CD4-positive, alpha-beta memory T cell (primary cell): ENCODE measurements at regions not wholly inside any gene's neighbourhood (a gene's known extent, or its start where the extent isn't known, plus 50 kb on each side); places are given as distances from the start of the nearest gene placed in this dataset.

Experiments
- CTCF ChIA-PET: fragments of 350-600 bp; sonication (Branson Sonifier 250); formaldehyde crosslinking; loops from one replicate; lab custom pipeline; 2021; ENCODE audit warnings: inconsistent platforms; ENCODE audit not compliant: partially characterized antibody; lab: Charles Lee
- POLR2A ChIA-PET: fragments of 350-600 bp; sonication (Branson Sonifier 250); formaldehyde crosslinking; loops from one replicate; lab custom pipeline; 2021; ENCODE audit not compliant: partially characterized antibody; lab: Charles Lee
- DNase-seq, 5 donors: peaks; one replicate each; pipeline versions ENCODE4 v3.0.0 to v3.0.0-alpha.2; 2020 to 2022; ENCODE audit warnings: mixed read lengths in 1 of 5
- H3K27ac ChIP-seq: one replicate; pipeline ENCODE4 v1.7.0; 2013; ENCODE audit warnings: low read depth, low read length
- H3K27me3 ChIP-seq: 2 replicates; pipeline ENCODE4 v1.7.0; 2013; ENCODE audit warnings: mild to moderate bottlenecking, low read length, moderate library complexity; ENCODE audit not compliant: insufficient read depth
- H3K36me3 ChIP-seq: 2 replicates; pipeline ENCODE4 v1.7.0; 2013; ENCODE audit warnings: mild to moderate bottlenecking, low read length, moderate library complexity; ENCODE audit not compliant: insufficient read depth
- H3K4me1 ChIP-seq: 2 replicates; pipeline ENCODE4 v1.7.0; 2013; ENCODE audit warnings: mild to moderate bottlenecking, low read length, moderate library complexity; ENCODE audit not compliant: insufficient read depth
- H3K4me3 ChIP-seq, 2 donors: one replicate each; pipeline ENCODE4 v1.7.0; 2013; ENCODE audit warnings: low read length in 2 of 2, mild to moderate bottlenecking in 1 of 2
- H3K9me3 ChIP-seq, 2 donors: one replicate each; pipeline ENCODE4 v1.7.0; 2013; ENCODE audit warnings: low read length in 2 of 2, control low read depth in 1 of 2; ENCODE audit not compliant: control insufficient read depth in 1 of 2
- H3K27ac Mint-ChIP-seq, 7 donors: one replicate each; pipeline ENCODE4 v1.8.0; 2020 to 2021; ENCODE audit warnings: mixed read lengths in 7 of 7, mild to moderate bottlenecking in 6 of 7, inconsistent platforms in 3 of 7, moderate library complexity in 3 of 7
- H3K27me3 Mint-ChIP-seq, 2 donors: one replicate each; pipeline ENCODE4 v1.8.0; 2020 to 2021; ENCODE audit warnings: mixed read lengths in 2 of 2
- H3K36me3 Mint-ChIP-seq, 2 donors: one replicate each; pipeline ENCODE4 v1.8.0; 2020 to 2021; ENCODE audit warnings: mixed read lengths in 2 of 2, inconsistent platforms in 1 of 2, mild to moderate bottlenecking in 1 of 2
- H3K4me1 Mint-ChIP-seq, 4 donors: one replicate each; pipeline ENCODE4 v1.8.0; 2020 to 2021; ENCODE audit warnings: mixed read lengths in 4 of 4, mild to moderate bottlenecking in 1 of 4
- H3K4me3 Mint-ChIP-seq, 8 donors: one replicate each; pipeline ENCODE4 v1.8.0; 2020 to 2021; ENCODE audit warnings: mixed read lengths in 8 of 8, mild to moderate bottlenecking in 7 of 8, moderate library complexity in 6 of 8, inconsistent platforms in 3 of 8
- H3K9me3 Mint-ChIP-seq, 8 donors: one replicate each; pipeline ENCODE4 v1.8.0; 2020 to 2021; ENCODE audit warnings: mixed read lengths in 8 of 8, mild to moderate bottlenecking in 5 of 8, inconsistent platforms in 3 of 8, moderate library complexity in 1 of 8
- intact Hi-C: fragments of 100-400 bp; cut with micrococcal nuclease; formaldehyde crosslinking; loops from one replicate; pipeline ENCODE4 v1.15.1; 2023

- POLR2A ChIA-PET, result no interaction called here
- Mint-ChIP-seq H3K4me1 (no peaks in the 10 kb centered on the region), H3K36me3 (no peaks in the 10 kb centered on the region), H3K27me3 (no peaks in the 10 kb centered on the region), H3K9me3 (peaks cover 0 to 11% (median 6%) of the 10 kb centered on the region in 8 donors), H3K4me3 (no peak overlapping the region), H3K27ac (no peak overlapping the region)
- no peak for DNase-seq
- intact Hi-C loops, result no loop called here
- no peak overlapping the region for H3K4me3 ChIP-seq
- CTCF ChIA-PET, result no interaction called here
- H3K4me1 ChIP-seq, result no peaks in the 10 kb centered on the region
- H3K9me3 ChIP-seq, result no peaks in the 10 kb centered on the region
- H3K36me3 ChIP-seq, result no peaks in the 10 kb centered on the region
- H3K27me3 ChIP-seq, result no peaks in the 10 kb centered on the region
- no peak overlapping the region for H3K27ac ChIP-seq
These were observed 1315.4 kb downstream of the PCDH9 start for GRCh38 chr13:65914716-65915115.

GRCh38 chr13:65913173-65913572, 1317.0 kb downstream of the PCDH9 start:
- H3K9me3 ChIP-seq, result no peaks in the 10 kb centered on the region
- H3K4me3 ChIP-seq, result no peak overlapping the region
- no peak overlapping the region for H3K4me3 Mint-ChIP-seq
- ChIA-PET CTCF (no interaction called here), POLR2A (no interaction called here)
- H3K4me1 ChIP-seq, result no peaks in the 10 kb centered on the region
- H3K36me3 Mint-ChIP-seq, result no peaks in the 10 kb centered on the region
- H3K36me3 ChIP-seq, result no peaks in the 10 kb centered on the region
- no peaks in the 10 kb centered on the region for H3K27me3 Mint-ChIP-seq
- H3K27me3 ChIP-seq, result no peaks in the 10 kb centered on the region
- no peak for DNase-seq
- intact Hi-C loops, result no loop called here
- no peaks in the 10 kb centered on the region for H3K4me1 Mint-ChIP-seq
- H3K27ac Mint-ChIP-seq, result no peak overlapping the region
- H3K27ac ChIP-seq, result no peak overlapping the region
- H3K9me3 Mint-ChIP-seq, result peaks cover 0 to 21% (median 12%) of the 10 kb centered on the region in 8 donors

GRCh38 chr13:65912516-65912915, 1317.6 kb downstream of the PCDH9 start:
- Histone ChIP-seq H3K4me1 (no peaks in the 10 kb centered on the region), H3K27me3 (no peaks in the 10 kb centered on the region), H3K27ac (no peak overlapping the region), H3K4me3 (no peak overlapping the region), H3K36me3 (no peaks in the 10 kb centered on the region), H3K9me3 (no peaks in the 10 kb centered on the region)
- H3K9me3 Mint-ChIP-seq, result peaks cover 0 to 27% (median 13%) of the 10 kb centered on the region in 8 donors
- ChIA-PET CTCF (no interaction called here), POLR2A (no interaction called here)
- DNase-seq, result no peak
- H3K4me3 Mint-ChIP-seq, result no peak overlapping the region
- H3K27ac Mint-ChIP-seq, result no peak overlapping the region
- no peaks in the 10 kb centered on the region for H3K4me1 Mint-ChIP-seq
- no peaks in the 10 kb centered on the region for H3K27me3 Mint-ChIP-seq
- intact Hi-C loops, result no loop called here
- no peaks in the 10 kb centered on the region for H3K36me3 Mint-ChIP-seq

GRCh38 chr13:65911546-65912193, 1318.5 kb downstream of the PCDH9 start:
- intact Hi-C loops, result no loop called here
- Histone ChIP-seq H3K27me3 (no peaks in the 10 kb centered on the region), H3K36me3 (no peaks in the 10 kb centered on the region), H3K9me3 (no peaks in the 10 kb centered on the region), H3K4me3 (no peak overlapping the region), H3K27ac (no peak overlapping the region), H3K4me1 (no peaks in the 10 kb centered on the region)
- ChIA-PET CTCF (no interaction called here), POLR2A (no interaction called here)
- H3K27me3 Mint-ChIP-seq, result no peaks in the 10 kb centered on the region
- H3K27ac Mint-ChIP-seq, result no peak overlapping the region
- no peaks in the 10 kb centered on the region for H3K4me1 Mint-ChIP-seq
- DNase-seq, result no peak
- no peaks in the 10 kb centered on the region for H3K36me3 Mint-ChIP-seq
- peaks cover 0 to 28% (median 13%) of the 10 kb centered on the region in 8 donors for H3K9me3 Mint-ChIP-seq
- H3K4me3 Mint-ChIP-seq, result no peak overlapping the region

- no peaks in the 10 kb centered on the region for H3K27me3 Mint-ChIP-seq
- no peaks in the 10 kb centered on the region for H3K36me3 ChIP-seq
- no peaks in the 10 kb centered on the region for H3K9me3 ChIP-seq
- no peak overlapping the region for H3K27ac Mint-ChIP-seq
- peaks cover 4 to 32% (median 20%) of the 10 kb centered on the region in 8 donors for H3K9me3 Mint-ChIP-seq
- intact Hi-C loops, result no loop called here
- H3K4me1 Mint-ChIP-seq, result no peaks in the 10 kb centered on the region
- H3K27me3 ChIP-seq, result no peaks in the 10 kb centered on the region
- no peak overlapping the region for H3K4me3 Mint-ChIP-seq
- no peak for DNase-seq
- H3K27ac ChIP-seq, result no peak overlapping the region
- no peaks in the 10 kb centered on the region for H3K36me3 Mint-ChIP-seq
- ChIA-PET CTCF (no interaction called here), POLR2A (no interaction called here)
- H3K4me1 ChIP-seq, result no peaks in the 10 kb centered on the region
- no peak overlapping the region for H3K4me3 ChIP-seq
These were observed 1320.6 kb downstream of the PCDH9 start for GRCh38 chr13:65909501-65909900.

- POLR2A ChIA-PET, result no interaction called here
- no peaks in the 10 kb centered on the region for H3K36me3 Mint-ChIP-seq
These were observed 1322.2 kb downstream of the PCDH9 start for GRCh38 chr13:65907666-65908525.

GRCh38 chr13:65901723-65902122, 1328.4 kb downstream of the PCDH9 start:
- no peak overlapping the region for H3K4me3 Mint-ChIP-seq
- H3K27ac Mint-ChIP-seq, result no peak overlapping the region
- H3K9me3 Mint-ChIP-seq, result peaks cover 2 to 16% (median 9%) of the 10 kb centered on the region in 8 donors
- H3K9me3 ChIP-seq, result no peaks in the 10 kb centered on the region
- no peaks in the 10 kb centered on the region for H3K36me3 ChIP-seq
- ChIA-PET POLR2A (no interaction called here), CTCF (no interaction called here)
- intact Hi-C loops, result no loop called here
- H3K4me1 Mint-ChIP-seq, result no peaks in the 10 kb centered on the region
- no peaks in the 10 kb centered on the region for H3K36me3 Mint-ChIP-seq
- no peak for DNase-seq
- H3K4me1 ChIP-seq, result no peaks in the 10 kb centered on the region
- H3K27me3 Mint-ChIP-seq, result no peaks in the 10 kb centered on the region
- no peak overlapping the region for H3K4me3 ChIP-seq
- no peak overlapping the region for H3K27ac ChIP-seq
- no peaks in the 10 kb centered on the region for H3K27me3 ChIP-seq

More at GRCh38 chr13:65907666-65908525, 1322.2 kb downstream of the PCDH9 start:
- Histone ChIP-seq H3K27ac (no peak overlapping the region), H3K9me3 (no peaks in the 10 kb centered on the region), H3K27me3 (no peaks in the 10 kb centered on the region), H3K36me3 (no peaks in the 10 kb centered on the region), H3K4me1 (no peaks in the 10 kb centered on the region), H3K4me3 (no peak overlapping the region)
- H3K27me3 Mint-ChIP-seq, result no peaks in the 10 kb centered on the region
- no peak for DNase-seq
- CTCF ChIA-PET, result no interaction called here
- no peaks in the 10 kb centered on the region for H3K4me1 Mint-ChIP-seq
- intact Hi-C loops, result no loop called here
- no peak overlapping the region for H3K4me3 Mint-ChIP-seq
- H3K9me3 Mint-ChIP-seq, result peaks cover 4 to 32% (median 20%) of the 10 kb centered on the region in 8 donors
- no peak overlapping the region for H3K27ac Mint-ChIP-seq
